ENCODE measurements at regions not wholly inside any gene's neighbourhood (a gene's known extent, or its start where the extent isn't known, plus 50 kb on each side); places are given as distances from the start of the nearest gene placed in this dataset.

DNA sequence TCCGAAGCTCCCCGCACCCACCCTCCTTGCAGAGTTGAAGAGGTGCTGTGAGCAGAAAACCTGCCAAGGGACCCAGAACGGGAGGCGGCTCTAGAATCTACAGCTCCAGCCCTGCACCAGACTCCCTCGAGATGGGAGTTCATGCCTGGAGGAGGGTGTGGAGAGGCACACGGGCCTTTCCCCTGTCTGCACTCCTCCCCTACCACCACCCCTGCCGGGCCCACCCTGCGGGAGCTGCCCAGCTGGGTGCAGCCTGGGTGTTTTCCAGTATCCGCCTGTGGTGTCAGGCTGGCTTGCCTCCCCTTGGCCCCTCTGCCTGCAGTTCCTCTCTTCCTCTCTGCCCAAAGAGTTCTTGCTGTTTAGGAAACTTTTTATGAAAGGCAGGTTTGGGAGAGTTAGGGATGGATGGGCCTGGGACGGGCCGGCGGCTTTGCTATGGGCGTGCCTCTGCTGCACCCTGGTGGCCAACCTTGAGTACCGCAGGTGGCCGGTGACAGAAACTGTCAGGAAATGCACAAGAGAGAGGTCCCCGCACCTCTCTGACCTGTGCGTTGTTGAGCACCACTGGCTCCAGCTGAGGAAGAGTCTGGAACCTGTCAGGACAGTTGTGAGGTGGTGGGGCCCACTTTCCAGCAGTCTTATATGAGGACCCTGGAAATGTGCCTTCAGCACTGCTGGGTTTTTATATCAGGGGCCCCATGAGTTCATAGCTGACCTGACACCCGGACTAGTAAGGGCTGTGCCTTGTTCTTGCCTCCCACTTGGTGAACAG is 354.1 kb downstream of the SEC14L1 start:
- WGBS, 2 experiments (ENCODE audit: extremely low coverage in 1 of 2, insufficient coverage in 1 of 2, insufficient read length in 1 of 2, insufficient replicate concordance in 2 of 2, low coverage in 1 of 2, low lambda C conversion rate in 2 of 2, missing lambda C conversion rate in 1 of 2), result 47% methylated on average over 18 of the region's 18 CpGs; no CpG with 5 or more reads in 1 of the 2 experiments
- Histone ChIP-seq H3K23me2 (ENCODE audit: low read depth, low read length) (no peaks in the 10 kb centered on the region), H3K36me3 (ENCODE audit: control insufficient read depth in 2 of 4, insufficient read depth in 4 of 4, low read length in 3 of 4) (peaks cover 13 to 38% (median 34%) of the 10 kb centered on the region in 4 experiments; a peak in 7 of 8 replicates), H2BK15ac (ENCODE audit: low read length) (no peak overlapping the region; the same call in 1 of the 2 replicates), H3K27me3 (replicated peaks in 1 of 4; ENCODE audit: control insufficient read depth in 3 of 4, extremely low read depth in 1 of 4, insufficient read depth in 3 of 4, low read length in 3 of 4) (no peaks in the 10 kb centered on the region), H4K91ac (replicated peaks; ENCODE audit: insufficient read length, low read length) (no peak overlapping the region), H2BK12ac (ENCODE audit: low read depth, low read length) (no peak overlapping the region), H3K79me2 (ENCODE audit: control insufficient read depth in 1 of 2, insufficient read depth in 2 of 2, low read length in 2 of 2) (no peaks in the 10 kb centered on the region), H2AK5ac (ENCODE audit: low read depth, low read length) (no peak overlapping the region), H3K23ac (ENCODE audit: insufficient read length) (no peak overlapping the region), H3K27ac (ENCODE audit: low read depth, low read length) (no peak overlapping the region), H3K18ac (ENCODE audit: extremely low read depth, low read length) (no peak overlapping the region), H2BK20ac (ENCODE audit: low read length) (no peak overlapping the region), H3K4ac (replicated peaks; ENCODE audit: insufficient read length, low read depth, low read length) (no peak overlapping the region), H2BK120ac (replicated peaks; ENCODE audit: low read depth, low read length) (no peak overlapping the region), H2AFZ (ENCODE audit: low read length) (no peak overlapping the region), H4K20me1 (replicated peaks in 1 of 2; ENCODE audit: control insufficient read depth in 1 of 2, insufficient read depth in 2 of 2, low read length in 2 of 2) (peaks cover 4 to 14% of the 10 kb centered on the region in 2 experiments), H4K8ac (ENCODE audit: extremely low read depth, insufficient read depth, low read length) (no peak overlapping the region), H3K9ac (replicated peaks in 1 of 4; ENCODE audit: extremely low read depth in 1 of 4, low read depth in 3 of 4, low read length in 3 of 4) (no peak overlapping the region), H3K56ac (replicated peaks; ENCODE audit: insufficient read length, low read depth, low read length) (no peak overlapping the region), H3K4me3 (ENCODE audit: extremely low read depth in 1 of 4, insufficient read depth in 2 of 4, low read depth in 3 of 4, low read length in 4 of 4) (no peak overlapping the region), H3K4me1 (replicated peaks in 1 of 4; ENCODE audit: control insufficient read depth in 3 of 4, insufficient read depth in 4 of 4, low read length in 3 of 4) (peaks cover 0 to 5% (median 1%) of the 10 kb centered on the region in 4 experiments; a peak in 4 of 7 replicates), H4K5ac (ENCODE audit: insufficient read length, low read depth, low read length) (no peak overlapping the region), H3K9me3 (ENCODE audit: insufficient read depth in 2 of 2, low read depth in 1 of 2, low read length in 1 of 2) (no peaks in the 10 kb centered on the region), H3K79me1 (ENCODE audit: low read depth, low read length) (peaks cover 4% of the 10 kb centered on the region), H2BK5ac (ENCODE audit: low read depth, low read length) (no peak overlapping the region), H3K14ac (ENCODE audit: insufficient read length) (no peak overlapping the region), H3K4me2 (ENCODE audit: insufficient read depth in 1 of 2, low read depth in 2 of 2, low read length in 2 of 2) (no peak overlapping the region)
- ChIA-PET POLR2A (ENCODE audit: partially characterized antibody) (interaction anchor here (0.6 to 0.9 kb wide), 2 partner anchors 16 to 29 kb away, joined by 3 read pairs; no protein-coding TSS in a partner anchor), CTCF (ENCODE audit: partially characterized antibody) (interaction anchor here (0.5 to 4.3 kb wide), 39 partner anchors 8 to 1824 kb away, joined by 3 to 95 read pairs (median 5); no protein-coding TSS in a partner anchor)
- FAIRE-seq, result peak; percentile 52
- DNase-seq (ENCODE audit: low read depth in 1 of 2, low spot score in 2 of 2), result peak; percentile 61 to 91
- TF ChIP-seq JUND (IDR thresholded peaks at IDR 0.05; ENCODE audit: low read length) (no peak), HDAC2 (IDR thresholded peaks at IDR 0.05; ENCODE audit: borderline replicate concordance in 1 of 2, low read depth in 2 of 2, low read length in 2 of 2) (0 out of 4 replicates have a peak, but pooled peaks of 1 of the 2 experiments have one; percentile 28), BRCA1 (IDR thresholded peaks at IDR 0.05; ENCODE audit: low read depth, low read length) (no peak), YY1 (IDR thresholded peaks at IDR 0.05; ENCODE audit: low read depth, low read length) (no peak), TBP (IDR thresholded peaks at IDR 0.05; ENCODE audit: low read depth, low read length) (no peak), RNF2 (IDR thresholded peaks at IDR 0.05; ENCODE audit: borderline replicate concordance, low read depth, low read length, missing control alignments, poor library complexity, severe bottlenecking) (no peak), CHD2 (IDR thresholded peaks at IDR 0.05; ENCODE audit: low read length) (no peak), SRF (IDR thresholded peaks at IDR 0.05; ENCODE audit: low read depth, low read length) (no peak)
- TF ChIP-seq, protein P1, sequence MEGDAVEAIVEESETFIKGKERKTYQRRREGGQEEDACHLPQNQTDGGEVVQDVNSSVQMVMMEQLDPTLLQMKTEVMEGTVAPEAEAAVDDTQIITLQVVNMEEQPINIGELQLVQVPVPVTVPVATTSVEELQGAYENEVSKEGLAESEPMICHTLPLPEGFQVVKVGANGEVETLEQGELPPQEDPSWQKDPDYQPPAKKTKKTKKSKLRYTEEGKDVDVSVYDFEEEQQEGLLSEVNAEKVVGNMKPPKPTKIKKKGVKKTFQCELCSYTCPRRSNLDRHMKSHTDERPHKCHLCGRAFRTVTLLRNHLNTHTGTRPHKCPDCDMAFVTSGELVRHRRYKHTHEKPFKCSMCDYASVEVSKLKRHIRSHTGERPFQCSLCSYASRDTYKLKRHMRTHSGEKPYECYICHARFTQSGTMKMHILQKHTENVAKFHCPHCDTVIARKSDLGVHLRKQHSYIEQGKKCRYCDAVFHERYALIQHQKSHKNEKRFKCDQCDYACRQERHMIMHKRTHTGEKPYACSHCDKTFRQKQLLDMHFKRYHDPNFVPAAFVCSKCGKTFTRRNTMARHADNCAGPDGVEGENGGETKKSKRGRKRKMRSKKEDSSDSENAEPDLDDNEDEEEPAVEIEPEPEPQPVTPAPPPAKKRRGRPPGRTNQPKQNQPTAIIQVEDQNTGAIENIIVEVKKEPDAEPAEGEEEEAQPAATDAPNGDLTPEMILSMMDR (IDR thresholded peaks at IDR 0.05; ENCODE audit: control extremely low read depth in 1 of 3, insufficient read depth in 1 of 3, low read depth in 1 of 3, low read length in 3 of 3), result peak; percentile 93 to 94 (median 94)
